Tibial nerve (tissue), 4 donors: ENCODE measurements at regions not wholly inside any gene's neighbourhood (a gene's known extent, or its start where the extent isn't known, plus 50 kb on each side); places are given as distances from the start of the nearest gene placed in this dataset.

ENCODE experiments used
- DNase-seq, 2 donors: peaks; one replicate each; pipeline ENCODE4 v3.0.0-alpha.2; 2019; ENCODE audit warnings: low spot score in 2 of 2
- H3K27ac ChIP-seq, 4 donors: fragments of 200-600 bp; sonication (generic) in 3 of 4; one replicate each; pipeline ENCODE4 v1.5.1; 2017 to 2019; ENCODE audit warnings: mild to moderate bottlenecking in 1 of 4
- H3K27me3 ChIP-seq, 2 donors: fragments of 200-600 bp; sonication (generic) in 1 of 2; one replicate each; pipeline versions ENCODE4 v1.5.1 to v1.6.0; 2017 to 2019
- H3K36me3 ChIP-seq, 3 donors: fragments of 200-600 bp; sonication (generic); one replicate each; pipeline ENCODE4 v1.5.1; 2018 to 2019
- H3K4me1 ChIP-seq, 4 donors: fragments of 200-600 bp; sonication (generic) in 3 of 4; one replicate each; pipeline ENCODE4 v1.5.1; 2017 to 2019
- H3K4me3 ChIP-seq, 4 donors: fragments of 200-600 bp; sonication (generic) in 3 of 4; one replicate each; pipeline ENCODE4 v1.5.1; 2017 to 2019; ENCODE audit warnings: mild to moderate bottlenecking in 1 of 4, moderate library complexity in 1 of 4
- H3K9me3 ChIP-seq, 4 donors: fragments of 200-600 bp; sonication (generic) in 3 of 4; one replicate each; pipeline ENCODE4 v1.5.1; 2017 to 2019
- EP300 ChIP-seq, 2 donors: sonication (generic); formaldehyde crosslinking; IDR thresholded peaks; one replicate each; pipeline ENCODE4 v1.6.1; 2017; ENCODE audit warnings: antibody characterized with exemption in 2 of 2, mild to moderate bottlenecking in 1 of 2
- POLR2A ChIP-seq, 2 donors: fragments of 450-650 bp; IDR thresholded peaks; one replicate each; pipeline ENCODE4 v1.6.1; 2017; ENCODE audit warnings: antibody characterized with exemption in 2 of 2, mild to moderate bottlenecking in 2 of 2, moderate library complexity in 2 of 2
- WGBS, 2 donors: methylation state at CpG; one replicate each; pipeline ENCODE4 v1.1.5; 2018; 5-methylcytosine and 5-hydroxymethylcytosine counted together
- TF ChIP-seq, protein P1 (sequence below), 5 experiments: fragments of 200-600 bp in 3 of 5; fragments of 450-650 bp in 2 of 5; sonication (generic) in 3 of 5; IDR thresholded peaks; one replicate each; pipeline ENCODE4 v1.5.1; 2016 to 2019; ENCODE audit warnings: antibody characterized with exemption in 5 of 5, mild to moderate bottlenecking in 3 of 5, moderate library complexity in 2 of 5

DNA sequence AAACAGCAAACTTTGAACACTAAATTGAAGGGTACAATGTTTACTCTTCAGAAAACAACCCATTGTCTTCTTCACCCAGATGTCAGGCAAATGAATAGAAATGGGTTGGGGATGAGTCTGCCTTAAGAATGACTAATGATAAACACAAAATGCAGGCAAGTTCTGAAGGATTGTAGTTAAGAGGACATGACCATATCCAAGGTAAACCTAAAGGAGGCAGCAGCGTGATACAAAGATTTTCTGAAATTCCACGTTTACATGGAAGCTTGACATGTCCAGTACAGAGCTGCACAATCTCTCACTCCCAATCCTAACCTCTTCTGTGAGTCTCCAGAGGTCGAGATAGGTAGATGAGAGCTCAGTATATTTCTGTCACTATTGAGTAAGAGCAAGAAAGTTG lies 1263.2 kb upstream of the CDH6 start:
- 68 to 78% methylated on average over 3 of the region's 3 CpGs for WGBS, 2 donors
- H3K4me1 ChIP-seq, result no peaks in the 10 kb centered on the region
- TF ChIP-seq, protein P1, sequence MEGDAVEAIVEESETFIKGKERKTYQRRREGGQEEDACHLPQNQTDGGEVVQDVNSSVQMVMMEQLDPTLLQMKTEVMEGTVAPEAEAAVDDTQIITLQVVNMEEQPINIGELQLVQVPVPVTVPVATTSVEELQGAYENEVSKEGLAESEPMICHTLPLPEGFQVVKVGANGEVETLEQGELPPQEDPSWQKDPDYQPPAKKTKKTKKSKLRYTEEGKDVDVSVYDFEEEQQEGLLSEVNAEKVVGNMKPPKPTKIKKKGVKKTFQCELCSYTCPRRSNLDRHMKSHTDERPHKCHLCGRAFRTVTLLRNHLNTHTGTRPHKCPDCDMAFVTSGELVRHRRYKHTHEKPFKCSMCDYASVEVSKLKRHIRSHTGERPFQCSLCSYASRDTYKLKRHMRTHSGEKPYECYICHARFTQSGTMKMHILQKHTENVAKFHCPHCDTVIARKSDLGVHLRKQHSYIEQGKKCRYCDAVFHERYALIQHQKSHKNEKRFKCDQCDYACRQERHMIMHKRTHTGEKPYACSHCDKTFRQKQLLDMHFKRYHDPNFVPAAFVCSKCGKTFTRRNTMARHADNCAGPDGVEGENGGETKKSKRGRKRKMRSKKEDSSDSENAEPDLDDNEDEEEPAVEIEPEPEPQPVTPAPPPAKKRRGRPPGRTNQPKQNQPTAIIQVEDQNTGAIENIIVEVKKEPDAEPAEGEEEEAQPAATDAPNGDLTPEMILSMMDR (IDR thresholded peaks at IDR 0.05), result no peak
- TF ChIP-seq POLR2A (IDR thresholded peaks at IDR 0.05) (no peak), EP300 (IDR thresholded peaks at IDR 0.05) (no peak)
- no peaks in the 10 kb centered on the region for H3K36me3 ChIP-seq
- no peak overlapping the region for H3K4me3 ChIP-seq
- H3K9me3 ChIP-seq, result no peaks in the 10 kb centered on the region
- H3K27ac ChIP-seq, result no peak overlapping the region
- no peak for DNase-seq
- no peaks in the 10 kb centered on the region for H3K27me3 ChIP-seq

DNA sequence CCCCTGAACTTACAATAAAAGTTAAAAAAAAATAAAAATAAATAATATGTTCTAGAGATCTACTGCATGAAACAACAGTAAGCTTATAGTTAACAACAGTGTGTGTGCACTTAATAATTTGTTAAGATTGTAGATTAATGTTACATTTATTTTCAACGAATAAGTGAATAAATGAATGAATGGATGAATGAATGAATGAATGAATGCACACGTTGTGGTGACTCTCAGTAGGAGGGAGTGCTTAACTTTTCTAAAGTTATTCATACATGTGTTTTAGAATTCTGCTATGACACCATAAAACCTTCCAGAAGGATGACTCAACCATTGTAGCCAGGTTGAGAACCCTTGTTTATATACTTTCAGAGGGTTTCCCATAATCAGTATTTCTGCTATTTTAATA lies 1269.4 kb upstream of the CDH6 start:
- no peak for DNase-seq
- Histone ChIP-seq H3K4me3 (no peak overlapping the region), H3K27ac (no peak overlapping the region), H3K9me3 (no peaks in the 10 kb centered on the region), H3K27me3 (no peaks in the 10 kb centered on the region), H3K36me3 (no peaks in the 10 kb centered on the region), H3K4me1 (no peaks in the 10 kb centered on the region)
- WGBS, 2 donors, result 71 to 77% methylated on average over 2 of the region's 2 CpGs
- TF ChIP-seq, protein P1 (IDR thresholded peaks at IDR 0.05), result no peak
- TF ChIP-seq EP300 (IDR thresholded peaks at IDR 0.05) (no peak), POLR2A (IDR thresholded peaks at IDR 0.05) (no peak)

DNA sequence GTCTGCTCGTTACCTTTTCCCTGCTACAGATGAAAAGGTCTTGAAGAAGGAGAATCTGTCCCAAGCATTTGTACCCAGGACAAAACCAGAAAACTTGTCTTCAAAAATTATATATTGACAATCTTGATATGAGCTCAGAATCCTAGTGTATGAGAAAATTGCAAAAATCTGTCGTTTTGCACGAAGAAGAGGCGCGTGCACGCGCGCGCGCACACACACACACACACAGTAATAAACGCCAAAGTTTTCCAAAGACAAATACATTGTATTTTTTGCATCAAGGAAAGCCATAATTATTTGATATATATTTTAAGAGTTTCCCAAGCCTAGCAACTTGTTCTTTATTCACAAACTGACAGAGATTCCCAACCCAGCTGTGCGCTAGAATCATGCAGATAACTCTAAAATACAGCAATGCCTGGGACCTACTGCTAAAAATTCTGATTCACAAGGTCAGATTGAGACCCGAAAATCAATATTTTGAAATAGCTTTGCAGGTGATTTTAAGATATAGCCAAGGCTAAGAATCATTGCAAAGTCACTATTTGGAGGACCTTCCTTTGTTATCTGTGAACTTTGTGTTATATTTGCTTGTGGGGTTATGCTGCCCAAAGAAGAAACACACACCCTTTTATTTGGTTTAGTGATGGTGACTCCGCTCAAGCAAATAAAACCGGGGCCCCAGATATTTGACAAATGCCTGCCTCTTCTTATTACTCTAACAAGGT lies 1287.7 kb upstream of the CDH6 start:
- DNase-seq, result no peak
- Histone ChIP-seq H3K27ac (no peak overlapping the region), H3K4me1 (no peaks in the 10 kb centered on the region), H3K4me3 (no peak overlapping the region), H3K27me3 (no peaks in the 10 kb centered on the region), H3K9me3 (peaks cover 0 to 8% (median 0%) of the 10 kb centered on the region in 4 donors), H3K36me3 (no peaks in the 10 kb centered on the region)
- 84 to 85% methylated on average over 15 of the region's 15 CpGs for WGBS, 2 donors
- TF ChIP-seq POLR2A (IDR thresholded peaks at IDR 0.05) (no peak), EP300 (IDR thresholded peaks at IDR 0.05) (no peak)
- TF ChIP-seq, protein P1 (IDR thresholded peaks at IDR 0.05), result no peak

DNA sequence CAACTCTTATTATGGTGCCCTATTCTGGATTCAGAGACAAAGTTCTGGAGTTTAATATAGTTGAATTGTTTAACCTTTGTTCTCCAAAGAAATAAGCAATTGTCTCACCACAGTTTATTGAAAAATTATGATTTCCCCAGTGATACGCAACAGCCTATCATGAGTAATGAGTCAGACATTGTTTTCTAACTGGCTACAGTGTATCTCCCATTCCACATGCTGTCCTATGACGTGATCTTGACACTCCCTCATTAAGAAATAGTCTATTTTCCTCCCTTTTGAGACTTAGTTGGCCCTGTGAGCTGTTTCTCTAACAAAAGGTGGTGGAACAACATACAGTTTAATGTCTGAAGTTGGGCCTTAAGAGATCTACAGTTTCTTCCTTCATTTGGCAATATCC lies 1290.6 kb upstream of the CDH6 start:
- Histone ChIP-seq H3K27ac (no peak overlapping the region), H3K9me3 (no peaks in the 10 kb centered on the region), H3K27me3 (no peaks in the 10 kb centered on the region), H3K4me1 (no peaks in the 10 kb centered on the region), H3K36me3 (no peaks in the 10 kb centered on the region), H3K4me3 (no peak overlapping the region)
- DNase-seq, result no peak
- TF ChIP-seq, protein P1 (IDR thresholded peaks at IDR 0.05), result no peak
- TF ChIP-seq POLR2A (IDR thresholded peaks at IDR 0.05) (no peak), EP300 (IDR thresholded peaks at IDR 0.05) (no peak)
- WGBS, 2 donors, result 51 to 53% methylated on average over 2 of the region's 2 CpGs

DNA sequence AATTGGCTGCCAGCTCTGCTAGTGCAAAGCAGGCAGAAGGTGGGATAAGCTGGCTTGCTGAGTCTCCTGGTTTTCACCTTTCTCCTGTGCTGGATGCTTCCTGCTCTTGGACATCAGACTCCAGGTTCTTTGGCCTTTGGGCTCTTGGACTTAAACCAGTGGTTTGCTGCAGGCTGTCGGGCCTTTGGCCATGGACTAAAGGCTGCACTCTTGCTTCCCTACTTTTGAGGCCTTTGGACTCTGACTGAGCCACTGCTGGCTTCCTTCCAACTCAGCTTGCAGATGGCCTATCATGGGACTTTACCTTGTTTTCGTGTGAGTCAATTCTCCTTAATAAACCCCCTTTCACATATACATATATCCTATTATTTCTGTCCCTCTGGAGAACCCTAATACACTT lies 1293.9 kb upstream of the CDH6 start:
- no peaks in the 10 kb centered on the region for H3K36me3 ChIP-seq
- H3K9me3 ChIP-seq, result no peaks in the 10 kb centered on the region
- TF ChIP-seq EP300 (IDR thresholded peaks at IDR 0.05) (no peak), POLR2A (IDR thresholded peaks at IDR 0.05) (no peak)
- TF ChIP-seq, protein P1 (IDR thresholded peaks at IDR 0.05), result no peak
- DNase-seq, result no peak
- WGBS, 2 donors, result 58 to 61% methylated on average over 2 of the region's 2 CpGs
- no peaks in the 10 kb centered on the region for H3K4me1 ChIP-seq
- no peaks in the 10 kb centered on the region for H3K27me3 ChIP-seq
- H3K27ac ChIP-seq, result no peak overlapping the region
- H3K4me3 ChIP-seq, result no peak overlapping the region
